ENCODE measurements at regions not wholly inside any gene's neighbourhood (a gene's known extent, or its start where the extent isn't known, plus 50 kb on each side); places are given as distances from the start of the nearest gene placed in this dataset.
"Not testable (repeated sequence)": the region's sequence is repeated elsewhere in the genome, so short reads cannot be mapped to it uniquely, and the experiment has no call there.

GRCh38 chr6:101088594-101088993 lies 207.5 kb upstream of the ASCC3 start:
- DNase-seq (ENCODE audit: extremely low read depth, insufficient read length): no peak
- H3K36me3 ChIP-seq (ENCODE audit: control insufficient read depth, insufficient read depth, low read length): no peaks in the 10 kb centered on the region
- H3K27me3 ChIP-seq (replicated peaks; ENCODE audit: control insufficient read depth, insufficient read depth, low read length): no peaks in the 10 kb centered on the region
- TF ChIP-seq, protein P1, sequence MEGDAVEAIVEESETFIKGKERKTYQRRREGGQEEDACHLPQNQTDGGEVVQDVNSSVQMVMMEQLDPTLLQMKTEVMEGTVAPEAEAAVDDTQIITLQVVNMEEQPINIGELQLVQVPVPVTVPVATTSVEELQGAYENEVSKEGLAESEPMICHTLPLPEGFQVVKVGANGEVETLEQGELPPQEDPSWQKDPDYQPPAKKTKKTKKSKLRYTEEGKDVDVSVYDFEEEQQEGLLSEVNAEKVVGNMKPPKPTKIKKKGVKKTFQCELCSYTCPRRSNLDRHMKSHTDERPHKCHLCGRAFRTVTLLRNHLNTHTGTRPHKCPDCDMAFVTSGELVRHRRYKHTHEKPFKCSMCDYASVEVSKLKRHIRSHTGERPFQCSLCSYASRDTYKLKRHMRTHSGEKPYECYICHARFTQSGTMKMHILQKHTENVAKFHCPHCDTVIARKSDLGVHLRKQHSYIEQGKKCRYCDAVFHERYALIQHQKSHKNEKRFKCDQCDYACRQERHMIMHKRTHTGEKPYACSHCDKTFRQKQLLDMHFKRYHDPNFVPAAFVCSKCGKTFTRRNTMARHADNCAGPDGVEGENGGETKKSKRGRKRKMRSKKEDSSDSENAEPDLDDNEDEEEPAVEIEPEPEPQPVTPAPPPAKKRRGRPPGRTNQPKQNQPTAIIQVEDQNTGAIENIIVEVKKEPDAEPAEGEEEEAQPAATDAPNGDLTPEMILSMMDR (IDR thresholded peaks at IDR 0.05; ENCODE audit: insufficient read depth, low read length, poor library complexity, severe bottlenecking): no peak
- H3K4me3 ChIP-seq (replicated peaks; ENCODE audit: low read depth, low read length): no peak overlapping the region

DNA sequence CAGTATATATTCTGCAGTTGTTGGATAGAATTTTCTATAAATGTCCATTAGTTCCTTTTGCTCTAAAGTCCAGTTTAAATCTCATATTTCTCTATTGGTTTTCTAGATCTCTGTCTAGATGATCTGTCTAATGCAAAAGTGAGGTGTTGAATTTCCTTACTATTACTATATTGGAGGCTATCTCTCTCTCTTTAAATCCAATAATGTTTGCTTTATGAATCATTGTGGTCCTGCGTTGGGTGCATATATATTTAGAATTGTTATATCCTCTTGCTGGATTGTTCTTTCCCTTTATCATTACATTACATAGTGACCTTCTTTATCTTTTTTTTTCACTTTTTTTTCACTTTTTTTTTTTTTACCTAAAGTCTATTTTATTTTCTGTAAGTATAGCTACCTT lies 208.5 kb upstream of the ASCC3 start:
- no peak for DNase-seq (ENCODE audit: extremely low read depth, insufficient read length)
- TF ChIP-seq, protein P1 (IDR thresholded peaks at IDR 0.05; ENCODE audit: insufficient read depth, low read length, poor library complexity, severe bottlenecking): no peak

GRCh38 chr6:101090281-101090680 lies 209.2 kb upstream of the ASCC3 start:
- H3K36me3 ChIP-seq (ENCODE audit: control insufficient read depth, insufficient read depth, low read length): no peaks in the 10 kb centered on the region
- no peak for DNase-seq (ENCODE audit: extremely low read depth, insufficient read length)
- H3K27me3 ChIP-seq (replicated peaks; ENCODE audit: control insufficient read depth, insufficient read depth, low read length): no peaks in the 10 kb centered on the region
- TF ChIP-seq, protein P1 (IDR thresholded peaks at IDR 0.05; ENCODE audit: insufficient read depth, low read length, poor library complexity, severe bottlenecking): no peak
- no peak overlapping the region for H3K4me3 ChIP-seq (replicated peaks; ENCODE audit: low read depth, low read length)

More for the DNA sequence above, 208.5 kb upstream of the ASCC3 start:
- Histone ChIP-seq H3K27me3 (replicated peaks; ENCODE audit: control insufficient read depth, insufficient read depth, low read length) (no peaks in the 10 kb centered on the region), H3K36me3 (ENCODE audit: control insufficient read depth, insufficient read depth, low read length) (no peaks in the 10 kb centered on the region), H3K4me3 (replicated peaks; ENCODE audit: low read depth, low read length) (no peak overlapping the region)

- H3K27me3 ChIP-seq (replicated peaks; ENCODE audit: control insufficient read depth, insufficient read depth, low read length); H3K36me3 ChIP-seq (ENCODE audit: control insufficient read depth, insufficient read depth, low read length); H3K4me3 ChIP-seq (replicated peaks; ENCODE audit: low read depth, low read length); DNase-seq (ENCODE audit: extremely low read depth, insufficient read length): not testable (repeated sequence)
Measured at GRCh38 chr6:101098605-101099004, 217.5 kb upstream of the ASCC3 start.

DNA sequence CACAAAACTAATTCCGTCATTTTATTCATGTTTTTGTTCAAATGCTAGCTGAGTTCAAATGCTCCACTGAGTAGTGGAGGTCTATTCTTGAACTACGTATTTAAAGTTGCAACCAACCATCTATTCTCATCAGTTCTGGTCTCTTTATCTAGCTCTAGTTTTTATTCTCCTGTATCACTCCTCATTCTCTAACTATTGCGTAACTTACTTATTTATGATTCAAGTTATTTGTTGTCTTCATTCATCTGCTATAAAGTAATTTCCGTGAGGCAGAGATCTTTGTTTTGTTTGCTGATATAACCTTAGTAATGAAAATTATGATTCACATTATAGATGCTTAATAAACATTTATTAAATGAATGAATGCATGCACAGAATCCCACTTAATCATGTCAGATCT lies 221.6 kb upstream of the ASCC3 start:
- no peaks in the 10 kb centered on the region for H3K36me3 ChIP-seq (ENCODE audit: control insufficient read depth, insufficient read depth, low read length)
- no peaks in the 10 kb centered on the region for H3K27me3 ChIP-seq (replicated peaks; ENCODE audit: control insufficient read depth, insufficient read depth, low read length)
- TF ChIP-seq, protein P1 (IDR thresholded peaks at IDR 0.05; ENCODE audit: insufficient read depth, low read length, poor library complexity, severe bottlenecking): no peak
- no peak overlapping the region for H3K4me3 ChIP-seq (replicated peaks; ENCODE audit: low read depth, low read length)
- DNase-seq (ENCODE audit: extremely low read depth, insufficient read length): no peak

DNA sequence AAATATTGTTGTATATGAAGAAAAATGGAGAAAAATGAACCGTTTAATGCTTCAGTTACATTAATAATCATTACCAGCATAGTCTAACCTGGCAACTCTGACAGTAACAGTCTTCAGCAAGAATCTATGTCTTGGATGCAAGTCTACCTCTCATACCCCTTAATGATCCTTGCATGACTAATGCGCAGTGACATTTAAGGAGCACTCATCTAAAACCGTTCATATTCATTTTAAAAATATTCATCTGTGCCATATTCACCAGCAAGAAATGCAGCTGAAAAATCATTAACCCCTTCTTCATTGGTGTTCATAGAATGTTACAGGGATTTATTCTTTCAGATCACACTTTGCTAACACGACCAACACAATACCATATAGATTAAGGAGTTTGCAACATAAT lies 227.2 kb upstream of the ASCC3 start:
- no peak for DNase-seq (ENCODE audit: extremely low read depth, insufficient read length)
- TF ChIP-seq, protein P1 (IDR thresholded peaks at IDR 0.05; ENCODE audit: insufficient read depth, low read length, poor library complexity, severe bottlenecking): no peak
- Histone ChIP-seq H3K36me3 (ENCODE audit: control insufficient read depth, insufficient read depth, low read length) (no peaks in the 10 kb centered on the region), H3K27me3 (replicated peaks; ENCODE audit: control insufficient read depth, insufficient read depth, low read length) (no peaks in the 10 kb centered on the region), H3K4me3 (replicated peaks; ENCODE audit: low read depth, low read length) (no peak overlapping the region)
